ENCODE measurements at regions not wholly inside any gene's neighbourhood (a gene's known extent, or its start where the extent isn't known, plus 50 kb on each side); places are given as distances from the start of the nearest gene placed in this dataset.

GRCh38 chr7:41847606-41848005 lies 144.7 kb upstream of the INHBA start:
- Histone ChIP-seq H3K9me3 (ENCODE audit: control insufficient read depth, insufficient read depth, low read length) (no peaks in the 10 kb centered on the region), H3K4me3 (ENCODE audit: low read depth, low read length) (no peak overlapping the region), H3K27me3 (ENCODE audit: control insufficient read depth, insufficient read depth, low read length) (no peaks in the 10 kb centered on the region), H3K27ac (ENCODE audit: low read depth, low read length) (no peak overlapping the region)
- CTCF ChIA-PET: no interaction called here
- POLR2A ChIA-PET: no interaction called here
- no peak for DNase-seq (ENCODE audit: low read depth, low spot score)
- TF ChIP-seq, protein P1, sequence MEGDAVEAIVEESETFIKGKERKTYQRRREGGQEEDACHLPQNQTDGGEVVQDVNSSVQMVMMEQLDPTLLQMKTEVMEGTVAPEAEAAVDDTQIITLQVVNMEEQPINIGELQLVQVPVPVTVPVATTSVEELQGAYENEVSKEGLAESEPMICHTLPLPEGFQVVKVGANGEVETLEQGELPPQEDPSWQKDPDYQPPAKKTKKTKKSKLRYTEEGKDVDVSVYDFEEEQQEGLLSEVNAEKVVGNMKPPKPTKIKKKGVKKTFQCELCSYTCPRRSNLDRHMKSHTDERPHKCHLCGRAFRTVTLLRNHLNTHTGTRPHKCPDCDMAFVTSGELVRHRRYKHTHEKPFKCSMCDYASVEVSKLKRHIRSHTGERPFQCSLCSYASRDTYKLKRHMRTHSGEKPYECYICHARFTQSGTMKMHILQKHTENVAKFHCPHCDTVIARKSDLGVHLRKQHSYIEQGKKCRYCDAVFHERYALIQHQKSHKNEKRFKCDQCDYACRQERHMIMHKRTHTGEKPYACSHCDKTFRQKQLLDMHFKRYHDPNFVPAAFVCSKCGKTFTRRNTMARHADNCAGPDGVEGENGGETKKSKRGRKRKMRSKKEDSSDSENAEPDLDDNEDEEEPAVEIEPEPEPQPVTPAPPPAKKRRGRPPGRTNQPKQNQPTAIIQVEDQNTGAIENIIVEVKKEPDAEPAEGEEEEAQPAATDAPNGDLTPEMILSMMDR (IDR thresholded peaks at IDR 0.05; ENCODE audit: low read depth, low read length): no peak

- TF ChIP-seq, protein P1 (IDR thresholded peaks at IDR 0.05; ENCODE audit: low read depth, low read length): no peak
- no peak overlapping the region for H3K27ac ChIP-seq (ENCODE audit: low read depth, low read length)
- POLR2A ChIA-PET: no interaction called here
- no peak overlapping the region for H3K4me3 ChIP-seq (ENCODE audit: low read depth, low read length)
- CTCF ChIA-PET: no interaction called here
- no peaks in the 10 kb centered on the region for H3K9me3 ChIP-seq (ENCODE audit: control insufficient read depth, insufficient read depth, low read length)
- H3K27me3 ChIP-seq (ENCODE audit: control insufficient read depth, insufficient read depth, low read length): no peaks in the 10 kb centered on the region
- no peak for DNase-seq (ENCODE audit: low read depth, low spot score)
Measured at GRCh38 chr7:41847151-41847550, 144.3 kb upstream of the INHBA start.

- H3K9me3 ChIP-seq (ENCODE audit: control insufficient read depth, insufficient read depth, low read length): no peaks in the 10 kb centered on the region
- H3K27ac ChIP-seq (ENCODE audit: low read depth, low read length): no peak overlapping the region
- no peak for DNase-seq (ENCODE audit: low read depth, low spot score)
- POLR2A ChIA-PET: no interaction called here
- H3K27me3 ChIP-seq (ENCODE audit: control insufficient read depth, insufficient read depth, low read length): no peaks in the 10 kb centered on the region
- H3K4me3 ChIP-seq (ENCODE audit: low read depth, low read length): no peak overlapping the region
- TF ChIP-seq, protein P1 (IDR thresholded peaks at IDR 0.05; ENCODE audit: low read depth, low read length): no peak
- CTCF ChIA-PET: no interaction called here
Measured at GRCh38 chr7:41842956-41843355, 140.1 kb upstream of the INHBA start.

DNA sequence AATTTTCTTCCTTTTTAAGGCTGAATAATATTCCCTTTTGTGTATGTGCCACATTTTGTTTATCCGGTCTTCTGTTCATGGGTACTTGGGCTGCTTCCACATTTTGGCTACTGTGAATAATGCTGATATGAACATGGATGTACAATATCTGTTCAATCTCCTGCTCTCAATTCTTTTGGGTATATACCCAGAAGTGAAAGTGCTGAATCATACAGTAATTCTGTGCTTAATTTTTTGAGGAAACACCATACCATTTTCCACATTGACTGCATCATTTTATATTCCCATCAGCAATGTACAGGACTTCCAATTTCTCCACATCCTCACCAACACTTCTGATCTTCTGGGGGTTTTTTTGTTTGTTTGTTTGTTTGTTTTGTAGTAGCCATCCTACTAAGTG lies 135.0 kb upstream of the INHBA start:
- Histone ChIP-seq H3K27ac (ENCODE audit: low read depth, low read length) (no peak overlapping the region), H3K9me3 (ENCODE audit: control insufficient read depth, insufficient read depth, low read length) (no peaks in the 10 kb centered on the region), H3K27me3 (ENCODE audit: control insufficient read depth, insufficient read depth, low read length) (no peaks in the 10 kb centered on the region), H3K4me3 (ENCODE audit: low read depth, low read length) (no peak overlapping the region)
- TF ChIP-seq, protein P1 (IDR thresholded peaks at IDR 0.05; ENCODE audit: low read depth, low read length): no peak
- CTCF ChIA-PET: no interaction called here
- POLR2A ChIA-PET: no interaction called here
- no peak for DNase-seq (ENCODE audit: low read depth, low spot score)

- Histone ChIP-seq H3K4me3 (ENCODE audit: low read depth, low read length) (no peak overlapping the region), H3K9me3 (ENCODE audit: control insufficient read depth, insufficient read depth, low read length) (no peaks in the 10 kb centered on the region; the same call in 1 of the 2 replicates), H3K27ac (ENCODE audit: low read depth, low read length) (no peak overlapping the region), H3K27me3 (ENCODE audit: control insufficient read depth, insufficient read depth, low read length) (no peaks in the 10 kb centered on the region)
- TF ChIP-seq, protein P1 (IDR thresholded peaks at IDR 0.05; ENCODE audit: low read depth, low read length): no peak
- ChIA-PET POLR2A (no interaction called here), CTCF (no interaction called here)
- DNase-seq (ENCODE audit: low read depth, low spot score): no peak
Measured at GRCh38 chr7:41835976-41836530, 133.2 kb upstream of the INHBA start.

Measured in AG04450 (cell line).